HL-60 (cell line): ENCODE measurements at regions not wholly inside any gene's neighbourhood (a gene's known extent, or its start where the extent isn't known, plus 50 kb on each side); places are given as distances from the start of the nearest gene placed in this dataset.

Experiments used
- DNase-seq, 2 experiments: peaks; one replicate each; pipeline ENCODE4 v3.0.0-alpha.2; 2010 to 2020; ENCODE audit warnings: low read depth in 1 of 2, low spot score in 1 of 2
- H3K27ac ChIP-seq: fragments of 250-450 bp; sonication (Bioruptor Pico); replicated peaks from 2 replicates; pipeline ENCODE4 v1.5.1; 2020; ENCODE audit warnings: mild to moderate bottlenecking, moderate library complexity
- H3K27me3 ChIP-seq: fragments of 250-450 bp; sonication (Bioruptor Pico); 2 replicates; pipeline ENCODE4 v1.5.1; 2021; ENCODE audit warnings: mild to moderate bottlenecking, moderate library complexity; ENCODE audit not compliant: insufficient read depth, poor library complexity, severe bottlenecking
- H3K4me3 ChIP-seq: replicated peaks from 2 replicates; pipeline ENCODE4 v1.5.1; 2011; ENCODE audit warnings: mild to moderate bottlenecking, control low read depth, low read length; ENCODE audit not compliant: insufficient read depth
- CTCF ChIP-seq: IDR thresholded peaks from one replicate; pipeline ENCODE4 v1.5.1; 2011; ENCODE audit warnings: low read length, control low read depth, inconsistent platforms; ENCODE audit not compliant: insufficient read depth
- GABPA ChIP-seq: IDR thresholded peaks from 2 replicates; pipeline ENCODE4 v1.6.1; 2012; ENCODE audit warnings: low read depth
- POLR2AphosphoS5 ChIP-seq: IDR thresholded peaks from 2 replicates; pipeline ENCODE4 v1.6.1; 2012; ENCODE audit warnings: low read depth
- REST ChIP-seq: IDR thresholded peaks from 2 replicates; pipeline ENCODE4 v1.6.1; 2012; ENCODE audit warnings: low read depth; ENCODE audit not compliant: insufficient replicate concordance
- SPI1 ChIP-seq: IDR thresholded peaks from 2 replicates; pipeline ENCODE4 v1.6.1; 2012; ENCODE audit warnings: low read depth, mild to moderate bottlenecking, borderline replicate concordance

GRCh38 chr5:20114526-20114925 is 126.5 kb upstream of the CDH18 start:
- DNase-seq = no peak
- no peak overlapping the region for H3K4me3 ChIP-seq
- H3K27me3 ChIP-seq = no peaks in the 10 kb centered on the region
- no peak for TF ChIP-seq SPI1
- no peak for TF ChIP-seq REST
- no peak for TF ChIP-seq POLR2AphosphoS5
- no peak for TF ChIP-seq GABPA
- no peak for TF ChIP-seq CTCF
- no peak overlapping the region for H3K27ac ChIP-seq

- DNase-seq = no peak
- Histone ChIP-seq H3K4me3 (no peak overlapping the region), H3K27ac (no peak overlapping the region), H3K27me3 (no peaks in the 10 kb centered on the region)
- TF ChIP-seq POLR2AphosphoS5 = no peak
- TF ChIP-seq CTCF = no peak
- no peak for TF ChIP-seq REST
- no peak for TF ChIP-seq SPI1
- TF ChIP-seq GABPA = no peak
Observed at GRCh38 chr5:20113931-20114330, 125.9 kb upstream of the CDH18 start.

GRCh38 chr5:20113031-20113715 is 125.2 kb upstream of the CDH18 start:
- no peak overlapping the region for H3K27ac ChIP-seq
- TF ChIP-seq CTCF (no peak), REST (no peak), POLR2AphosphoS5 (no peak), SPI1 (no peak), GABPA (no peak)
- DNase-seq = no peak
- no peaks in the 10 kb centered on the region for H3K27me3 ChIP-seq
- H3K4me3 ChIP-seq = no peak overlapping the region
